AG10803 (cell line): ENCODE measurements at regions not wholly inside any gene's neighbourhood (a gene's known extent, or its start where the extent isn't known, plus 50 kb on each side); places are given as distances from the start of the nearest gene placed in this dataset.
"Not testable (repeated sequence)": the region's sequence is repeated elsewhere in the genome, so short reads cannot be mapped to it uniquely, and the experiment has no call there.

Source experiments
- DNase-seq: peaks from one replicate; pipeline ENCODE4 v3.0.0; 2010; ENCODE audit warnings: low read depth
- H3K4me3 ChIP-seq: 2 replicates; pipeline ENCODE4 v1.5.1; 2011; ENCODE audit warnings: mild to moderate bottlenecking, low read length, control low read depth
- TF ChIP-seq, protein P1 (sequence below): conservative IDR thresholded peaks from 2 replicates; pipeline ENCODE4 v1.5.1; 2011; ENCODE audit warnings: mild to moderate bottlenecking, low read length, control low read depth, inconsistent platforms

DNA sequence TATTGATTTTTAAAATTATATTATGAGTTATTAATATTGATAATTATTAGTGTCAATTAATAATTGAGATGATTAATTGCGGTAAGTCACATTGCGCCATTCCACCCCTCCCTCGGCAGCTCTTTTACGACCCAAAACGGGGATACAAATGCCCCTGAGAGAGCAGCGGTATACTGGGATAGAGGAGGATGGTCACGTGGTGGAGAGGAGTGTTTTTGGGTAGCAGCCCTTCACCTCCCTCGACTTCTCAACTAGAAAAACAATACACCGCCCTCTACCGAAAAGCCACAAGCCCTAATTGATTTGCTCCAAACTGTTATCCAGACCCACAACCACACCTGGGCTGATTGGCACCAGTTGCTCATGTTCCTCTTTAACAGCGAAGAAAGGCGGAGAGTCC lies 71.0 kb downstream of the DAPL1 start:
- not testable (repeated sequence) for DNase-seq, H3K4me3 ChIP-seq

DNA sequence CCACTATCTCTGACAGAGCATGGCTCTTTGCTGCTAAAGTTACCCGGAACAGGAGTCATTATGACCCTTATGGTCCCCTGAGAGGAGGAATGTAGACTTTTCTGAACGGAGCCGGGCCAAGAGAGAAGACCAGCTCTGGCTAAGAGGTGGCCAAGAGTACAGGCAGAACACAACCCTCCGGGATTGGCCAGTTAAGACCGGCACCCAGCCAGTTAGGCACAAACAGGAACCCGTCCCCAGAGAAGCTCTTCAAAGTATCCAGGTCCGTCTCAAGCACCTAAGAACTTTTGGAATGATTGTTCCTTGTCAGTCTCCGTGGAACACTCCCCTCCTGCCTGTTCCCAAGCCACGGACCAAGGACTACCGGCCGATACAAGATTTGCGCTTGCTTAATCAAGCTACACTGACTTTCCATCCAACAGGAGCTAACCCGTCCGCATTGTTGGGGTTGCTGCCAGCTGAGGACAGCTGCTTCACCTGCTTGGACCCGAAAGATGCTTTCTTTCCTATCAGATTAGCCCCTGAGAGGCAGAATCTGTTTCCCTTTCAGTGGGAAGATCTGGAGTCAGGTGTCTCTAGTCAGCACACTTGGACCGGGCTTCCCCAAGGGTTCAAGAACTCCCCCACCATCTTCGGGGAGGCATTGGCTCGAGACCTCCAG lies 72.5 kb downstream of the DAPL1 start:
- DNase-seq: not testable (repeated sequence)

DNA sequence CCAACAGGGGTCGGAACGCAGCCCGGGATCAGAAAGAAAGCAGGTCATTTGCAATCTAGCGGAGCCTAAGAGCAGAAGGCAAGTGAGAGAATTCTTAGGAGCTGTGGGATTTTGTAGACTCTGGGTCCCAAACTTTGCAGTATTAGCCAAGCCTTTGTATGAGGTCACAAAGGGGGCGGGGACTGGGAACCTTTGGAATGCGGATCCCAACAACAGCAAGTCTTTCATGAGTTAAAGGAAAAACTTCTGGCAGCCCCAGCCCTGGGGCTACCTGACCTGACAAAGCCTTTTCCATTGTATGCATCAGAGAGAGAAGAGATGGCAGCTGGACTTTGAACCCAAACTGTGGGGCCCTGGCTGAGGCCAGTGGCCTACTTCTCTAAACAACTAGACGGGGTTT lies 73.3 kb downstream of the DAPL1 start:
- DNase-seq, H3K4me3 ChIP-seq: not testable (repeated sequence)

More for the DNA sequence above, 72.5 kb downstream of the DAPL1 start:
- H3K4me3 ChIP-seq: not testable (repeated sequence)

DNA sequence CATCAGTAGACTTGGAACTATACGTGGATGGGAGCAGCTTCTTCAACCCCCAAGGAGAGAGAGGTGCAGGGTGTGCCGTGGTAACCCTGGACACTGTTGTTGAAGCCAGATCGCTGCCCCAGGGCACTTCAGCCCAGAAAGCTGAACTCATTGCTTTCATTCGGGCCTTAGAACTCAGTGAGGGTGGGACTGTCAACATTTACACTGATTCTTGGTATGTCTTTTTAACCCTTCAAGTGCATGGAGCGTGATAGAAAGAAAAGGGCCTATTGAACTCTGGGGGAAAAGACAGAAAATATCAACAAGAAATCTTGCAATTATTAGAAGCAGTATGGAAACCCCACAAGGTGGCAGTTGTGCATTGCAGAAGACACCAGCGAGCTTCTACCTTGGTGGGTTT lies 74.0 kb downstream of the DAPL1 start:
- not testable (repeated sequence) for H3K4me3 ChIP-seq, DNase-seq

DNA sequence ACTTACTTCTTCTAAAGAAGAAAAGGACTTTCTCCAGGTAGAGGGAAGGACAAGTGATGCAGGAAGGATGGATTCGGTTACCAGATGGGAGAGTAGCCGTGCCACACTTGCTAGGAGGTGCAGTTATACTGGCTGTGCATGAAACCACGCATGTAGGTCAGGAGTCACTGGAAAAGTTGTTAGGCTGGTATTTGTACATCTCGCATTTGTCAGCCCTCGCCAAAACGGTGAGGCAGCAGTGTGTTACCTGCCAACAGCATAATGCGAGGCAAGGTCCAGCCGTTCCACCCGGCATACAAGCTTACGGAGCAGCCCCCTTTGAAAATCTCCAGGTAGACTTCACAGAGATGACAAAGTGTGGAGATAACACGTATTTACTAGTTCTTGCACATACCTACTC lies 74.5 kb downstream of the DAPL1 start:
- H3K4me3 ChIP-seq, DNase-seq: not testable (repeated sequence)

DNA sequence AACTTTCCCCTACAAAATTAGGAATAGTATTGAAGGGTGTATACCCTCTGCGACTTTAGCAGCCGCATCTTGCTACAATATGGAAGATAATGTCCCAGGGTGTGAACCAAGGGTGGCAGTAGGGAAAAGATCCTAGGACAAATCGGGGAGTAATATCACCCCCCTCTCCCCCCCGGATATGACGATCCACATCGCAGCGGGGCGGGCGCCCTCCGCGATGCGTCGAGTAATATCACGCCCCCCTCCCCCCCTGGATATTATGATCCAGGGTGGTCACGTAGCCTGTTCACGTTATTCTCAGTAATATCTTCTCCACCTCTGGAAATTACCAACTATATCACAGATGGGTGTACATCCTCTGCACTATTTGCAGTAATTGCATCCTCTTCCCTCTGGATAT lies 82.9 kb downstream of the DAPL1 start:
- TF ChIP-seq, protein P1, sequence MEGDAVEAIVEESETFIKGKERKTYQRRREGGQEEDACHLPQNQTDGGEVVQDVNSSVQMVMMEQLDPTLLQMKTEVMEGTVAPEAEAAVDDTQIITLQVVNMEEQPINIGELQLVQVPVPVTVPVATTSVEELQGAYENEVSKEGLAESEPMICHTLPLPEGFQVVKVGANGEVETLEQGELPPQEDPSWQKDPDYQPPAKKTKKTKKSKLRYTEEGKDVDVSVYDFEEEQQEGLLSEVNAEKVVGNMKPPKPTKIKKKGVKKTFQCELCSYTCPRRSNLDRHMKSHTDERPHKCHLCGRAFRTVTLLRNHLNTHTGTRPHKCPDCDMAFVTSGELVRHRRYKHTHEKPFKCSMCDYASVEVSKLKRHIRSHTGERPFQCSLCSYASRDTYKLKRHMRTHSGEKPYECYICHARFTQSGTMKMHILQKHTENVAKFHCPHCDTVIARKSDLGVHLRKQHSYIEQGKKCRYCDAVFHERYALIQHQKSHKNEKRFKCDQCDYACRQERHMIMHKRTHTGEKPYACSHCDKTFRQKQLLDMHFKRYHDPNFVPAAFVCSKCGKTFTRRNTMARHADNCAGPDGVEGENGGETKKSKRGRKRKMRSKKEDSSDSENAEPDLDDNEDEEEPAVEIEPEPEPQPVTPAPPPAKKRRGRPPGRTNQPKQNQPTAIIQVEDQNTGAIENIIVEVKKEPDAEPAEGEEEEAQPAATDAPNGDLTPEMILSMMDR: no peak
- no peak overlapping the region for H3K4me3 ChIP-seq
- no peak for DNase-seq

DNA sequence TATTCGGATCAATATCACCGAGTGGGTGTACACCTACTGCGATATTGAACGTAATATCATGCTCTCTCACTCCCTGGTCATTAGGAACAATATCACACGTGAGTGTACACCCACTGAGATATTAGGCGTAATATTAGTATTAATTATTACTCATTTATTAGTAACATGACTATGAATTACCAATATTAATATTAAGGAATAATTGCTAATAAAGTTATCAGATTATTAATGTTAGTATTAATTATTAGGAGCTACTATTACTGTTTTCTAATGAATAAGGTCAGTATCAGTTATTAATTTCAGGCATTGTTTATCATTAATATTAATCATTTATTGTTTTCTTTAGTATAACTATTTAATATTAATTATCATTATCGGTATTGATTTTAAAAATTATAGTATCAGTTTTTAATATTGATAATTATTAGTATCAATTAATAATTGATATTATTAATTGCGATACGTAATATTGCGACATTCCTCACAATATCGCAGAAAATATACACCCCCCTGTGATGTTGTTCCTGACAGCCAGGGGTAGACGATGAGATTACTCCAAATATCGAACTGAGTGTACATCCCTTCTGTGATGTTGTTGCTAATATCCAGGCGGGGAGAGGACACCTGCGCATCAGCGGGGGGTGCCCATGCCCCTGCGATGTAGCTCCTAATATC lies 84.2 kb downstream of the DAPL1 start:
- TF ChIP-seq, protein P1: no peak
- H3K4me3 ChIP-seq: no peak overlapping the region
- DNase-seq: no peak

DNA sequence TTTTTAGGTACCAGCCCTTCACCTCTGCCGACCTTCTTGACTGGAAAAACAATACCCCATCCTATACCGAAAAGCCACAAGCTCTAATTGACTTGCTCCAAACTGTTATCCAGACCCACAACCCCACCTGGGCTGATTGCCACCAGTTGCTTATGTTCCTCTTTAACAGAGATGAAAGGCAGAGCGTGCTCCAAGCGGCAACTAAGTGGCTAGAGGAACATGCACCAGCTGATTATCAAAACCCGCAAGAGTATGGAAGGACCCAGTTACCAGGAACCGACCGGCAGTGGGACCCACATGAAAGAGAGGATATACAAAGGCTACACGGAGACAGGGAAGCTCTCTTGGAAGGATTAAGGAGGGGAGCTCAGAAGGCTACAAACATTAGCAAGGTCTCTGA lies 86.1 kb upstream of the TANC1 start:
- TF ChIP-seq, protein P1: no peak
- H3K4me3 ChIP-seq: no peak overlapping the region
- DNase-seq: no peak

DNA sequence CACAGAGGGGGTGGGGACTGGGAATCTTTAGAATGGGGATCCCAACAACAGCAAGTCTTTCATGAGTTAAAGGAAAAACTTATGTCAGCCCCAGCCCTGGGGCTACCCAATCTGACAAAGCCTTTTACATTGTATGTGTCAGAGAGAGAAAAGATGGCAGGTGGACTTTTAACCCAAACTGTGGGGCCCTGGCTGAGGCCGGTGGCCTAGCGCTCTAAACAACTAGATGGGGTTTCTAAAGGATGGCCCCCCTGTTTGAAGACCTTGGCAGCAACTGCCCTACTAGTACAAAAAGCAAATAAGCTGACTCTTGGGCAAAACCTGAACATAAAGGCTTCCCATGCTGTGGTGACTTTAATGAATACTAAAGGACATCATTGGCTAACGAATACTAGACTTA lies 83.9 kb upstream of the TANC1 start:
- not testable (repeated sequence) for H3K4me3 ChIP-seq, DNase-seq

DNA sequence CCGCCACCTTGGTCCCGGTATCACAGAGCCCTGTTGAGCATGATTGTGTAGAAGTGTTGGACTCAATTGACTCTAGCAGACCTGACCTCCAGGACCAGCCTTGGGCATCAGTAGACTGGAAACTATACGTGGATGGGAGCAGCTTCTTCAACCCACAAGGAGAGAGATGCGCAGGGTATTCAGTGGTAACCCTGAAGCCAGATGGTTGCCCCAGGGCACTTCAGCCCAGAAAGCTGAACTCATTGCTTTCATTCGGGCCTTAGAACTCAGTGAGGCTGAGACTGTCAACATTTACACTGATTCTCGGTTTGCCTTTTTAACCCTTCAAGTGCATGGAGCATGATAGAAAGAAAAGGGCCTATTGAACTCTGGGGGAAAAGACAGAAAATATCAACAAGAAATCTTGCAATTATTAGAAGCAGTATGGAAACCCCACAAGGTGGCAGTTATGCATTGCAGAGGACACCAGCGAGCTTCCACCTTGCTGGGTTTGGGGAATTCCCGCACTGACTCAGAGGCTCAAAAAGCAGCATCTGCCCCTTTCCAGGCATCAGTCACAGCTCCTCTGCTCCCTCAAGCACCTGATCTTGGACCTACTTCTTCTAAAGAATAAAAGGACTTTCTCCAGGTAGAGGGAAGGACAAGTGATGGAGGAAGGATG lies 83.3 kb upstream of the TANC1 start:
- H3K4me3 ChIP-seq, DNase-seq: not testable (repeated sequence)

DNA sequence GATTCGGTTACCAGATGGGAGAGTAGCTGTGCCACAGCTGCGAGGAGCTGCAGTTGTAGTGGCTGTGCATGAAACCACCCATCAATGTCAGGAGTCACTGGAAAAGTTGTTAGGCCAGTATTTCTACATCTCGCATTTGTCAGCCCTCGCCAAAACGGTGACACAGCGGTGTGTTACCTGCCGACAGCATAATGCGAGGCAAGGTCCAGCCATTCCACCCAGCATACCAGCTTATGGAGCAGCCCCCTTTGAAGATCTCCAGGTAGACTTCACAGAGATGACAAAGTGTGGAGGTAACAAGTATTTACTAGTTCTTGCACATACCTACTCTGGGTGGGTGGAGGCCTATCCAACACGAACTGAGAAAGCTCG lies 82.8 kb upstream of the TANC1 start:
- DNase-seq, H3K4me3 ChIP-seq: not testable (repeated sequence)
